Left cardiac atrium (tissue), 4 donors: ENCODE measurements at regions not wholly inside any gene's neighbourhood (a gene's known extent, or its start where the extent isn't known, plus 50 kb on each side); places are given as distances from the start of the nearest gene placed in this dataset.

Experiments used
- ATAC-seq, 2 donors: fragments of 200-7000 bp; cut with Tn5 transposase; one replicate each; pipeline ENCODE4 v1.9.1; 2020; ENCODE audit warnings: mild to moderate bottlenecking in 2 of 2, moderate library complexity in 2 of 2
- DNase-seq: peaks from one replicate; pipeline ENCODE4 v3.0.0-alpha.2; 2020
- intact Hi-C, 2 donors: fragments of 100-400 bp; cut with DNase I; formaldehyde crosslinking; loops; one replicate each; pipeline versions ENCODE4 v1.14.1 to v1.15.1; 2022 to 2023
- donor health status: DM: no; HTN: yes; CAD: no.
- donor health status: DM: no; HTN: yes; CAD: no; lungs with severe emphysema.
- donor health status: DM: yes; HTN: yes; CAD: no.
- donor health status: Dilated cardiomyopathy.

GRCh38 chr6:92582211-92582610, 837.1 kb downstream of the EPHA7 start:
- DNase-seq (no peak), ATAC-seq (no peak)
- intact Hi-C loops = no loop called here

- DNase-seq (no peak), ATAC-seq (no peak)
- intact Hi-C loops = no loop called here
Measured at GRCh38 chr6:92577077-92577719, 842.2 kb downstream of the EPHA7 start.

- ATAC-seq (no peak), DNase-seq (no peak)
- intact Hi-C loops = no loop called here
Measured at GRCh38 chr6:92568541-92568940, 850.8 kb downstream of the EPHA7 start.

- no peak for DNase-seq
- ATAC-seq = no peak
- intact Hi-C loops = no loop called here
Measured at GRCh38 chr6:92566632-92567031, 852.7 kb downstream of the EPHA7 start.

GRCh38 chr6:92564376-92564775, 855.0 kb downstream of the EPHA7 start:
- no peak for DNase-seq
- peak in 1 of 2 donors; percentile 90 for ATAC-seq
- intact Hi-C loops = no loop called here

GRCh38 chr6:92559611-92560010, 859.7 kb downstream of the EPHA7 start:
- intact Hi-C loops = no loop called here
- DNase-seq = no peak
- ATAC-seq = no peak

GRCh38 chr6:92559003-92559402, 860.4 kb downstream of the EPHA7 start:
- DNase-seq (no peak), ATAC-seq (no peak)
- intact Hi-C loops = no loop called here

- intact Hi-C loops = no loop called here
- DNase-seq (no peak), ATAC-seq (no peak)
Measured at GRCh38 chr6:92550501-92550900, 868.9 kb downstream of the EPHA7 start.

- ATAC-seq (no peak), DNase-seq (no peak)
- intact Hi-C loops = no loop called here
Measured at GRCh38 chr6:92545861-92546260, 873.5 kb downstream of the EPHA7 start.

GRCh38 chr6:92541448-92542060, 877.8 kb downstream of the EPHA7 start:
- DNase-seq (no peak), ATAC-seq (peak in 1 of 2 donors; percentile 23)
- intact Hi-C loops = no loop called here

GRCh38 chr6:92538926-92539325, 880.4 kb downstream of the EPHA7 start:
- ATAC-seq (no peak), DNase-seq (no peak)
- intact Hi-C loops = no loop called here

- no peak for DNase-seq
- no peak for ATAC-seq
- intact Hi-C loops = no loop called here
Measured at GRCh38 chr6:92538275-92538674, 881.1 kb downstream of the EPHA7 start.

GRCh38 chr6:92534109-92534508, 885.2 kb downstream of the EPHA7 start:
- no peak for DNase-seq
- intact Hi-C loops = no loop called here
- no peak for ATAC-seq

GRCh38 chr6:92522589-92522988, 896.8 kb downstream of the EPHA7 start:
- DNase-seq = no peak
- no peak for ATAC-seq
- intact Hi-C loops = no loop called here

- ATAC-seq (no peak), DNase-seq (no peak)
- intact Hi-C loops = no loop called here
Measured at GRCh38 chr6:92521553-92521952, 897.8 kb downstream of the EPHA7 start.

- ATAC-seq = no peak
- intact Hi-C loops = no loop called here
- DNase-seq = no peak
Measured at GRCh38 chr6:92510137-92510536, 909.2 kb downstream of the EPHA7 start.

- ATAC-seq (no peak), DNase-seq (no peak)
- intact Hi-C loops = no loop called here
Measured at GRCh38 chr6:92507552-92507951, 911.8 kb downstream of the EPHA7 start.

GRCh38 chr6:92504509-92504908, 914.9 kb downstream of the EPHA7 start:
- DNase-seq (no peak), ATAC-seq (no peak)
- intact Hi-C loops = no loop called here

GRCh38 chr6:92497281-92497680, 922.1 kb downstream of the EPHA7 start:
- intact Hi-C loops = no loop called here
- DNase-seq (no peak), ATAC-seq (no peak)

- DNase-seq (no peak), ATAC-seq (no peak)
- intact Hi-C loops = no loop called here
Measured at GRCh38 chr6:92496527-92496926, 922.8 kb downstream of the EPHA7 start.

GRCh38 chr6:92495242-92495641, 924.1 kb downstream of the EPHA7 start:
- intact Hi-C loops = no loop called here
- no peak for ATAC-seq

More at GRCh38 chr6:92495242-92495641, 924.1 kb downstream of the EPHA7 start:
- no peak for DNase-seq
